Embryonic facial prominence (tissue), 1 donor: ENCODE measurements at regions not wholly inside any gene's neighbourhood (a gene's known extent, or its start where the extent isn't known, plus 50 kb on each side); places are given as distances from the start of the nearest gene placed in this dataset.
"Not testable (repeated sequence)": the region's sequence is repeated elsewhere in the genome, so short reads cannot be mapped to it uniquely, and the experiment has no call there.

Source experiments
- DNase-seq: peaks from one replicate; pipeline ENCODE4 v3.0.0-alpha.2; 2016; ENCODE audit errors: extremely low spot score

DNA sequence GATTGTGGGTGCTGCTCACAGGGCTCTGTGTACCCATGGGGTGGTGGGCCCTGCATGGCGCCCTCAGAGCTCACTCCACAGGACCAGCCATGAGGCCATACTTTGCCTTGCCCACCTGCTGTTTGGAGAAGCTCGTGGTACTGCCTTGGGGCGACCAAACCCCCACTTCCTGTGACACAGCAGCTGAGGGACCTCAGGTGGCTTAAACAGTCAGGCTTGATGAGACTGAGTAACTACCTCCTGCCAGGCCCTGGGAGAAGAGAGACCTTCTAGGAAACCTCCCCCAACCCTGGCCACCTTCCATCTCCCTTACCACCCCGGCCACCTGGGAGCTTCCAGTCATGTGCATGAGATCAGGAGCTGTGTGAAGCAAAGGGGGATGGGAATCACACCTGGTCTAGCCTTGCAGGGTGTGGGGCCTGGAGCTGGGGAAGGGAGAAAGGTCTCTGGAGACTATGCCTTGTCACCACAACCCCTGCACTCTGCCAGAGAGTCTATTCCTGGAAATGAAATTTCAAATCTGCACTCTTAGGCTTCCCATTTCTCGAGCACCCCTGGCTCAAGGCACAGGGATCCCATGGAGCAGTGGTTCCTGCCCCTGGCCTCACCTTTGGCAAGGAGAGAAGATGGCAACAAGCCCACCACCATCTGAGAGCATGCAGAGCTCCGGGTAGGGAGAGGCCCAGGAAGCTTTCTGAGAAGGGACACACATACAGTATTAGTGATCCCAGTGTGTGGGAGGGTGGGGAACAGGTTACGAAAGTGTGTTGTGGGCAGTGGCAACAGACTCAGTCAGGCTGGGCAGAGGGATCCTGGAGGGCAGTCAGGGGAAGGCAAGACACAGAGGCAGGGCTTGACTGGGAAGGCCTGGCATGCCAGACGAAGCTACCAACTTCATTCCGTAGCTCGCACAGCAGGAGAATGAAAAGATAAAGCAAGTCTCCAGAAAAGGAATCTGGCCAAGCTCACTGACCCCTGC is 125.0 kb downstream of the URI1 start:
- no peak for DNase-seq

DNA sequence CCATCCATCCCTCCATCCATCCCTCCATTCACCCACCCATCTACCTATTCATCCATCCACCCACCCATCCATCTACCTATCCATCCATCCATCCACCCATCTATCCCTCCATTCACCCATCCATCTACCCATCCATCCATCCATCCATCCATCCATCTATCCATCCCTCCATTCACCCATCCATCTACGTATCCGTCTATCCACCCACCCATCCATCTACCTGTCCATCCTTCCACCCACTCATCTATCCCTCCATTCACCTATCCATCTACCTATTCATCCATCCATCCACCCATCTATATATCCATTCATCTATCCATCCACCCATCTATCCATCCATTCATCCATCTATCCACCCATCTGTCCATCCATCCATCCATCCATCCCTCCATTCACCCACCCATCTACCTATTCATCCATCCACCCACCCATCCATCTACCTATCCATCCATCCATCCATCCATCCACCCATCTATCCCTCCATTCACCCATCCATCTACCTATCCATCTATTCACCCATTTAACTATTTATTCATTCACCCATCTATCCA is 126.0 kb downstream of the URI1 start:
- DNase-seq = not testable (repeated sequence)

DNA sequence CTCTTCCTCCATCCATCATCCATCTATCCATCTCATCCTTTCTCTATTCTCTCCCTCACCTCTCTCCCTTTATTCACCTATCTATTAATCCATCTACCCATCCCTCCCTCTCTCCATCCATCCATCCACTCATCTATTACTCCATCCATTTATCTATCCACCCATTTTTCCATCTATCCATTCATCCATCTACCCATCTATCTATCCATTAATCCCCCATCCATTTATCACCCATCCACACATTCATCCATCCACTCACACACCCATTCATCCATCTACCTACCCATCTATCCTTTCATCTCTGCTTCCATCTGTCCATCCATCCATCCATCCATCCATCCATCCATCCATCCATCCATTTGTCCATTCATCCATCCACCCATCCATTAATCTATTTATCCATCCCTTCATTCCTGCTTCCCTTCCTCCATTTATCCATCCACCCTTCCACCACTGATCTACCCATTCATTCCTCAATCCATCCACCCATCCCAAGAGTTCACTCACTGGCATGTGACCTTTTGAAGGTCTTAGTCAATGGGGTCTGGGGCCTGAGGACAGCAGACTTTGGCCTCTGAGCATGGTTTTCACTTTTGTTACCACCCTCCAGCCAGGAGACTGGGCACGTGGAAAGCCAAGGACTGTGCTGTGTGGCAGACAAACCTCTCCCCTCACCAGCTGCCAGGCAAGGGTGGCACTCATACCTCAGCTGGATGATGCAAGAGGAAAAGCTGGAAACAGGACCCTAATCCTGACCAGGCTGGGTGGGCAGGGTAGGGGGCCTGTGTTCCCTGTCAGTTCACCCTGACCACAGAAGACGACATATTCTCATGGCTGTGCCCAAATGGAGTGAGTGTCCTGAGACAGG is 126.7 kb downstream of the URI1 start:
- DNase-seq = no peak

DNA sequence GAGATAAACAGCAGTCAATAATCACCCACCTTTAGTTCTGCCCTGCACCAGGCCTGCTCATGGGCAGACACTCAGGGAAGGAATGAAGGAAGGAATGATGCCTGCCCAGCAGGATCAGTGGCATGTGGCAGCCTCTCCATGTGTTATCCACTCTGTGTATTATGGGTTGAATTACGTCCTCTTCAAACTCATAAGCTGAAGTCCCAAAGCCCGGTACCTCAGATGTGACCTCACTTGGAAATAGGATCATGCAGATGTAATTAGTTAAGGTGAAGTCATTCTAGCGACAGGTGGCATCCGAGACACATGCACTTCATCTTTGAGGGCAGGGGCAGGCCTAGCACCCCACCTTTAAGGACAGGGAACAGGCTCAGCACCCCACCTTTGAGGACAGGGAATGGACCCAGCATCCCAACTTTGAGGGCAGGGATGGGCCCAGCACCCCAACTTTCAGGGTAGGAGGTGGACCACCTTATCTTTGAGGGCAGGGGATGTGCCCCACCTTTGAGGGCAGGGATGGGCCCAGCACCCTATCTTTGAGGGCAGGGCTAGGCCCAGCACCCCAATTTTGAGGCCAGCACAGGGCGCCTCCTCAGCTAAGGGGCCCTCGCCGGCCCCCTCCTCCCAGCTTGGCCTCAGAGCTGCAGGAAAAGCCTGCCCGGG is 127.6 kb downstream of the URI1 start:
- DNase-seq = no peak

DNA sequence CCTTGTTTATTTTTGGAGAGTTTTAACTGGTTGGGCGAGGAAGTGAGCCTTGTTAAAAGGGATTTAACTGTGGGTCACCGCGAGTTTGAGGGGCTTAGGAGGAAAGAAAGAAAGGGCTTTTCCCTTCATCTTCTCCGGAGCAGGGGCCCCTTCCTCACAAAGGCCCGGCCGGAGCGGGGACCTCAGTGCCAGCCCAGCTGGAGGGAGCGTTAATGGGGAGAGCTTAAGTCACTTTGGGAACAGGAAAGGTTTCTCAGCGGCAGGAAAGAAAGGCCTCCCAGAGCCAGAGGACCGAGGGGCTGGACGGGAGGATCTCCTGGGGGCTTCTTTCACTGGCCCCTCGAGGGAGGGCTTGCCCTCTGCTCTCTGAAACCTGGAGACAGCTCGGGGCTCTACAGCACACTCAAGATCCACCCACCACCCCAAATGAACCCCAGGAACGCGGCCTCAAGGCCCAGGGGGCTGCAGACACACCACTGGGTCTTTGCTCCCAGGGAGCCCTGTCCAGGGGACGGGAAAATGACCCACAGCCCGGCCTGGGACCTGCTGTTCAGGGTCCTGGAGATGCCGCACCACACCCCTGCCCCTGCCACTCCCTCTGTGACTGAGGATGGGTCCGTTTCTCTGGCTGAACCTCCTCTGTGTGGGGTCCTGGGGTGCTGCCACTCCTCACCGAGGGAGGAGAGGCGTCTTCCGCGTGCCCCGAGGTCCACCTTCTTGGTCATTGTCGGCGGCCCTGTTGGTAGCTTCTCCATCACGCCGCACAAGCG is 128.3 kb downstream of the URI1 start:
- no peak for DNase-seq

DNA sequence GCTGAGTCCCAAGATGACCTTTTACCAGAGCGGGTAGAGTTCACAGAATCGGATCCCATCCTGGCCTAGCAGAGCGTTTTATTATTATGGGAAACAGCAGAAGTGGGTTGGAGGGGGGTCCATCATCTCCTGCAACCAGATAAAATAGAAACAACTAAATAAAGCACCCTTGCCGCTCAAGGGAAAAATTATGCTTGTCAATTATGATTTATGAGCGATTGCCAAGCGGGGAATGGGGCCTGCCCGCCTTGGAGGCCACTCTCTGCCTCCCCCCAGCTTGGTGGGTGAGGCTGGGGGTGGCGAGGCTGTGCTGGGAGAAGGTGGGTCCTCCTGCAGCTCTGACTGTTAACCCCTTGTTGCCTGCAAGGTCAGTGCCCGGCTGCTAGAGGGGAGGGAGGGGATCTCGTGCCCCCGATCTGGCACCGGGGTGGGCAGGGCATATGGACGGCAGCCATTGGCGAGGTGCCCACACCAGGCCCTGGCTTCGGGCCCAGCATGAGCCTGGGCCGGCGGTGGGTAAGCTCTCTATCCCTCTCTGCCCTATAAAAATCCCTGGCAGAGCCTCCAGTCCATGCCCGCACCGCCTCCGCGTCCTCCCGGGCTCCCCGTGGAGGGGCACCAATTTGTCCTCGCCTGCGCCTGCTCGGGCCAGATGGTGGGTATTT is 129.1 kb downstream of the URI1 start:
- no peak for DNase-seq

DNA sequence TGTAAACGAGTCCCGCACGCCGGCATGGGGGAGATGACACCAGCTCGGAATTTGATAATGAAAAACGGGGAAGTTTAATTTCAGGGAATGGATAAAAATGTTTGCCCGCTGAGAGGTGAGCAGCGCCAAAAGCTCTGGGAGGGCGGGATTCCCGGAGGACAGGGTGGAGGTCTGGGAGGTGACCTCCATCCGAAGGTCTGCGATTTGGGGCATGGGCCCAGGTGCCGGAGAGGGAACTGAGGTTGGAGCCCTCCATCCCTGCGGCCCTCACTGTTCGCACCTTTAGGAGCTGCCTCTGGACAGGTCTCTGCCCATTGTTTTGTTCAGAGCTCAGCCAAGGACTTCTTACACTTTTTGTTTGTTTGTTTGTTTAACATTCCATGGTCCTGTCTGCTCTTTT is 129.8 kb downstream of the URI1 start:
- no peak for DNase-seq

DNA sequence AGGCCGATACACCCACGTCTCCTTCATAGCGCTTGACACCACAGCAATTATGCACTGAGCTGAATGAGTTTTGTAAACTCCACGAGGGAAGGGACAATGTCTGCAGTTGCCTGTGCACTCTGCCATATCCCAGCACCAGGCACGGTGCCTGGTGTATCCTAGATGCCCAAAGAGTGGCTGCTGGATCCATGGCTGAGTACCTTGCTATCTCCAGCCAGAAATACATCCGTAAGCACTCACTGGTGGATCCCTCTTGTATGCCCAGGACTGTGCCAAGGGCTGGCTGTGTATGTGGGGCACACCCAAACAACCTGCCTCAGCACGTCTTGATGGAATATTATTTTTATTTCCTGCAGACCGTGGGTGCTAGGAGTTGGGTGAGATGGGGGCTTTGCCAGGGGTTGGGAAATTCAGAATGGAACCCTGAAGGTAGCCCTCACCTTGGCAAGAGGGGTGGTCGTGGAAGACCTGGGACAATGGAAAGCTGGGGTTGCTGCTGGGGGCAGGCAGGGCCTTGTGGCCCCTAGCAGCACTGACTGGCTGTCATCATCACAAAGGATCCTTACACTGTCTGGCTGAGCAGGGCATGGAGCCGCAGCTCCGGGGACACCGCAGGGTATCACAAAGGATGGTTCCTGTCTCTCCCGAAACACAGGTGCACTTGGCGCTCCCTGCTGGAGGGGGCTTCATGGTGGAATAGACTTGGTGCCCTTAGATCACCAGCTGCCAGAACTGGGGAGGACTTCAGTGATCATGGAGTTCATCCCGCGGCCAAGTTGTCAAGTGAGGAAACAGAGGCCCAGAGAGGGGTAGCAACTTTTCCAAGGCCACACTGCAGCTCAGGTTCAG is 131.3 kb downstream of the URI1 start:
- DNase-seq = no peak

DNA sequence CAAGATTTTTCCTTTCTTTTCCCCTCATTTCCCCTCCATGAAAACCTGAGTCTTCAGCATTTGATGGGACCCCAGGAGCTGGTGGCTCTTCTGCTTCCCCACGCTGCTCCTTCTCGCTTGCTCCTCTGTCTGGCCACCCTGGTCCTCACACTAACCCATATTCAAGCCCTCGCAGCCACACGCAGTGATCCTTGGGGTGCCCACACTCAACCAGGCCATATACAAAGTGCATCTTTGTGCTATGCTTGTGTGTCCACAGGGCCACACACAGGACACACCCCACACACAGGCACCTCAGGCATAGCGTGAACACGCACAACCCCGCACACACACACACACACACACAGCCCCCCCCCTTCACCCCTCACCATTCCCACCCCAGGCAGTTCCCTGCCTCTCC is 132.1 kb downstream of the URI1 start:
- no peak for DNase-seq

DNA sequence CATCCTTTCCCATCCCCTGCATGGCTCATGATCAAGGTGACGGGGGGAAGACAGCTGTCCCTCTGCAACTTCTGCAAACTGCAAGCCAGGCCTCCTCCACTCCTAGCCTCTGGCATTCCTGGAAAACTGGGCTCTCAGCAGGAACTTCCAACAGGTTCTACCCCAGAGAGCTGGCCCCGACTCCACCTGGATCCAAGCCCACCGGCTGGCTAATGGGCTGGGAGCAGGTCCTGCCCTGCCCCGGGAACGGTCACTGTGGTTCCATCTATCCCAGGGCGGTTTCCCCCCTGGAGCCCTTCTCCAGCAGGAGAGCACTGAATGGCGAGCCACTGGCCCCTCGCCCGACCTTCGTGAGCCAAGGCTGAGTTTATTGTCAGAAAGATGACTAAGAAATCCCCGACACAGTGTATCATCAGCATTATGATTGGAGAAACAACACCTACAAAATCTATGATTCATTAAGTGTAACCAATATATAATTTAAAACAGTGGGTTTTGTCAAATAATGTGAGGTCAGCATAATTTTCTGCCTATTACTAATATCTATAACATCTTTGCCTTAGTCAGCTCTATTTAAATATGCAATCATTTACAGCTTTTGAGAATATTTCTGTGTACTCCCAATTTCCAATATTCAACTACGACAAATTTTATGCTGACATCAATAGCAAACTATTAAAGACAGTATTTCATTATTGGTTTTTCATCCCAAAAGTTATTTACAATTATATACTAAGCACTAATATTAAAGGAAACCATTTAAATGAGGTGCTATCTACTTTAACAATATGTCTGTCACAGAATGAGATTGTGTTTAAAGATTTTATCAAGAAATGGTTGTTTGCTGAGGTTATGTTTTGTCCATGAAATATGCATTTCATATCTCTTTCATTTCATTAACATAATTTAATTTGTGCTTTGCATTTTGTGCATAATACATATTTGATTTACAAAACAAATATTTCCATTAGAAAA is 133.0 kb downstream of the URI1 start:
- no peak for DNase-seq

DNA sequence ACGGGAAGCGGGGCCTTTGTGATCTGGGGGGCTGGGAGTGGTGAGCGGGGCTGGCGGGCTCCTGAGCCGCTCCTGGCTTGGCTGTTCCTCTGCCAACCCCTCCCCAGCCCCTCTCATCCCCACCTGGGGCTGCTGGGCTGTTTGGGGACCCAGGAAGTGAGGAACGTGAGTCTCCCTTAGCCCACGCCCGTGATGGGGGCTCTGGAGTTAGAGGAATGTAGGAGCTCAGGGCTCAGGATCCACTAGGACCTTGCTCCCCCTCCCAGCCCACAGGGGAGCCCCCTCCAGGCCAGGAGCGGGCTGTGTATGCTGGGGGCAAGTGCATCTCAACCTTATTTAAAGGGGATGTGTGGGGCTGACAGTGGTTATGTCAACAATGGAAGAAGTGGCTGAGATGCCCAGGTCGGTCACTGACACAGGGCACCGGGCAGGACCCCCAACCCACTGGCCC is 134.1 kb downstream of the URI1 start:
- no peak for DNase-seq

DNA sequence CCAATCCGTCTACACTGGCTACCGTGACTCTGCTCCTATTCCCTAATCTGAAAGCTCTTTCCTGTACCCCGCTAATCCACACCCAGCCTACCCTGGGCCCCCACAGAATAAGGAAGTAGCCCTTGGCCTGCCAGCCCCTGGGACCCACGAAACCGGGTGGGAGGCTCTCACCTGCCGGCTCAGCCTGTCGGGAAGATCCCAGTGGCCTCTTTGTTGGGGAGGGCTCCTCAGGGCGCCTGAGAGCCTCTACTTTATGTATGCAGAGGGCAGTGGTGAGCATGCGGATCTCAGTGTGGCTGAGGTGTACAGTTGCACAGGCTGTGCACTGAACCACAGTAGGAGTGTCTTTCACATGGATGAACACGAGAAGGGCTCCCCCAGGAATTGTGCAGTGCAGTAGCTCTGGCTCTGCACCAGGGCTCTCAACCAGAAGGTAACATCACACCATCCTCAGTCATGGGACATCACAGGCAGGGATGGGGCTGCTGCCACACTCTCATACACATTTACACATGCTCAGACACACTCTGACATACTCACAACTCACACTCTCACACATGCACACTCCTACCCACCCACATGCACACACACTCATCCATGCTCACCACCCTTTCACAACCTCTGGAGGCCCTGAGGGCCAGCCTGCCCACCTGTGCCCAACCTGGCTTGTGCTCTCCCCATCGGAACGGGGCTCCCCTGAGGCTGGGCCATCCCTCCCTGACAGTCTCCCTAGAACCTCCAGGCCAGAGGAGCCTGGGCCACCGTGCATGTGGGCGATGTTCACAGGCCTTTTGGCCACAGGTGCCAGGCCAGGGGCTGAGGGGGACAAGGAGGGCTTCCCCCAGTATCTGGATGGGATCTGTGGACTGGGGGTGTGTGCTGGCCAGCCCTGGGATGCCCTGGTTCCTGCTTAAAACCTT is 135.0 kb downstream of the URI1 start:
- no peak for DNase-seq

DNA sequence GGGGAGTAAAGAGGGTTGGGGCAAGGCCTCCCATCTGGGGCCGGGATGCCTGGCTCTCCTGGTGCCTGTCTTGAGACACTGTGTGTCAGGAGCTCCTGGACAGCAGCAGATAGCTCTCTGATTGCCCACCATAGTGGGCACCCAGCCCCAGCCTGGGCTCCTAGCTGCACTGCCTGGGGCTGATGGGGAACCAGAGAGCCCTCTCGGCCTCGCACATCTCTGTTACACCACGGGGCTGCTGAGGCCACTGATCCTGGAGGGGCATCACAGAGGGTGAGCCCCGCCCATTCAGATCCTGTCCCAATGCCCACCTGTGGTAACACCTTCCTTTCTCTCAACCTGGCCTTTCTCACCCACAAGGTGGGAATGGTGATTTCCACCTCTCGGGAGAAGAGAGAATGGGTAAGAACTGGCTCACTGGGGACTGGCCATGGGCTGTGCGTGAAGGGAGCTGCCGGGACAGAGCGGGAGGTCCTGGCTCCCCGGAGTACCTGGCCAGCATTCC is 135.9 kb downstream of the URI1 start:
- DNase-seq = no peak

DNA sequence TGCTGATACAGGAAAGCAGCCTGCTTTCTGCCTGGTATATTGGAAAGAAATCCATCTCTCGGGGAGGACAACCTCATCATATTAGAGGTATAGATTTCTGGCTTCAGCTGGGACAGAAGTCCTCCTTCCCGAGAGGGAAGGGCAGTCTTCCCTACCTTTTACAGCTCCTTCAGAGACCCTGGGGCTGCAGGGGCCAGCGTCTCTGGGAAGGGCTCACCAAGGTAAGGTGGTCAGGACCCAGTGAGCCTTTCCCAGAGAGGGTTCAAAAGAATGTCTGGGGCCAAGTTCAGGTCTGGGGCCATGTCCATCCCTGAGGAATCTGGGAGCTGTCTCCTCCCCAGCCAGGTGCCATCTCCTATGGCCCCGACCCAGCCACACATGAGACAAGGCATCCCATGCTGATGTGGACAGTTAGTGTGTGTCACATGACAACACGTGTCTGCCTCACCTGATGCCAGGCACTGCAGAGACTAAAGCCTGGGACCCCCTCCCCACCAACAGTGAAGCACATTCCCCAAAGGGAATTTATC is 136.4 kb downstream of the URI1 start:
- no peak for DNase-seq

DNA sequence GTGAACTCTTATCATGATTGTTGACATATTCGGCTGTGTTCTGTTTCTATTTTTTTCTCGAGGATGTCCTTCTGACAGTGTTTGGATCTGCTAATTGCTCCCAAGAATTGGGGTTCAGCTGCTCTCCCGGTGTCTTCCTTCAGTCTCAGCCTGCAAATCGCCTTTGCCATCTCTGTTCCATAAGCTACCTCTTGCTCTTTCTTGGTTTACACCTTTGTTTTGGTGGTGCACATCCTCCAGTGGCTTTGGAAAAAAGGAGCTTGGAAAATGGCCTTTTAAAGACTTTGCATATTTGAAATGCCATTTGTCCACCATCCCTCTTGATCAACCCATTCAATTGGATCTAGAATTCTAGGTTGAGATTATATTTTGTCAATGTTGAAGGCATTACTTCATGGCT is 137.2 kb downstream of the URI1 start:
- DNase-seq = no peak

DNA sequence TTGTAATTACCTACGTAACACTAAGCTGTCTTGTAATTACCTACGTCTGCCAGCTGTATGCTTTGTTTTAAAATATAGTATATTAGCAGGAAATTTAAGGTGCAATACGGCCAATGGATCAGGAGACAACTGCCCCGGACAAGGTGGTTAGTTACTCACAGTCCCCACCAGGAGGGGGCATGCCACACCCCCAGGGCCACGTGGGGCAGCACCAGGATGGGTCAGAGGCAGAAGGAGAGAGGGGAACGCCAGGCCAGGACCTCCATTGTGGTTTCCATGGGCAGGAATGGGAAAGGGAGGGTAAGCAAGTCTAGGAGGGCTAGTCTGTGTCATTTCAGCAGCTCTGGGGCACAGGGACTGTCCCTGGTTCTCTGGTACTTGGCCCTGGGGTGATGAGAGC is 140.1 kb downstream of the URI1 start:
- no peak for DNase-seq

DNA sequence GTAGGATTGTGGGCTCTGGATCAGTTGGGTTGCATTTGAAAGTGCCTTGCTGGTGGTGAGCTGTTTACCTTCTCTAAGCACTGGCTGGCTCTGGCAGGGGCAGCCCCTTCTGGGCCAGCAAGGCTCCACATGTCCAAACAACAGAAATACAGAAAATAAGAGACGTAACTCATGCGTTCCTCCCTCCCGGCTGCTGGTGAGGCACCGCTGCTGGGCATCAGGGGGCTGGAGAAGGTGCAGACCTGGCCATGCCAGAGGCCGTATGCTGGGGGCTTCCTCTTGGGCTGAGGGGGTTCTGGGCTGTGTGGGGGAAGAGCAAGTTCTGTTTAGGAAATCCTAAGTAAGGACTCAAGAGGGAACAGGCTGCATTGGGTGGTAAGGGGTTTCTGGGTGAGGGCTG is 140.6 kb downstream of the URI1 start:
- no peak for DNase-seq
